Keratinocyte (primary cell): ENCODE measurements at regions not wholly inside any gene's neighbourhood (a gene's known extent, or its start where the extent isn't known, plus 50 kb on each side); places are given as distances from the start of the nearest gene placed in this dataset.

Source experiments
- EZH2 ChIP-seq: IDR thresholded peaks from one replicate; pipeline ENCODE4 v1.6.1; 2012; ENCODE audit warnings: inconsistent platforms, mild to moderate bottlenecking, low read length, moderate library complexity
- TF ChIP-seq, protein P1 (sequence below), 3 experiments: IDR thresholded peaks in 1 of 3; conservative IDR thresholded peaks in 1 of 3; optimal IDR thresholded peaks in 1 of 3; 2 replicates in 2 of 3; 3 replicates in 1 of 3; pipeline versions ENCODE3 to v1.5.1; 2011; ENCODE audit warnings: low read length in 3 of 3, mild to moderate bottlenecking in 3 of 3, moderate library complexity in 2 of 3, control low read depth in 1 of 3, inconsistent platforms in 1 of 3; ENCODE audit not compliant: insufficient read depth in 2 of 3; ENCODE audit errors: extremely low read depth in 1 of 3

DNA sequence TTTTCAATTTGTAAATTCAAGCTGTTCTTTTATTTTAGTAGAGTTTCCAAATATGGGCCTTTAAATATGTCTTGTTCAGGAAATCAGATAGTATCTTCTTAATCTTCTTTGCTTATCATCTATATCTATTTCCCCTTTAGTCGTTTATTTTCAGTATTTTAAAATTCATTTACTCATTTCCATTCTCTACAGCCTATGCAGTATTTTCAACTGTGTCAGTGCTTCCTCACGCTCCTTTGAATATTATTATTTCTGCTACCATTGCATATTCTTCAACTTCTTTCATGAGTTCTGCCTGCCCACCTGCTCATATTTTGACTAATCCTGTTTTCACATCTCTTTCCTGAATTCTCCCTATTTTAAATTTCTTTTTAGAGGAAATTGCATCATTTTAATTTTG, 185.4 kb downstream of the DKK2 start:
- TF ChIP-seq EZH2 = no peak
- TF ChIP-seq, protein P1, sequence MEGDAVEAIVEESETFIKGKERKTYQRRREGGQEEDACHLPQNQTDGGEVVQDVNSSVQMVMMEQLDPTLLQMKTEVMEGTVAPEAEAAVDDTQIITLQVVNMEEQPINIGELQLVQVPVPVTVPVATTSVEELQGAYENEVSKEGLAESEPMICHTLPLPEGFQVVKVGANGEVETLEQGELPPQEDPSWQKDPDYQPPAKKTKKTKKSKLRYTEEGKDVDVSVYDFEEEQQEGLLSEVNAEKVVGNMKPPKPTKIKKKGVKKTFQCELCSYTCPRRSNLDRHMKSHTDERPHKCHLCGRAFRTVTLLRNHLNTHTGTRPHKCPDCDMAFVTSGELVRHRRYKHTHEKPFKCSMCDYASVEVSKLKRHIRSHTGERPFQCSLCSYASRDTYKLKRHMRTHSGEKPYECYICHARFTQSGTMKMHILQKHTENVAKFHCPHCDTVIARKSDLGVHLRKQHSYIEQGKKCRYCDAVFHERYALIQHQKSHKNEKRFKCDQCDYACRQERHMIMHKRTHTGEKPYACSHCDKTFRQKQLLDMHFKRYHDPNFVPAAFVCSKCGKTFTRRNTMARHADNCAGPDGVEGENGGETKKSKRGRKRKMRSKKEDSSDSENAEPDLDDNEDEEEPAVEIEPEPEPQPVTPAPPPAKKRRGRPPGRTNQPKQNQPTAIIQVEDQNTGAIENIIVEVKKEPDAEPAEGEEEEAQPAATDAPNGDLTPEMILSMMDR (optimal IDR thresholded peaks at IDR 0.05 in 1 of 3, IDR thresholded peaks at IDR 0.05 in 1 of 3, conservative IDR thresholded peaks at IDR 0.05 in 1 of 3; ENCODE audit: extremely low read depth in 1 of 3, insufficient read depth in 2 of 3, low read length in 3 of 3) = no peak
